Hepatic stellate cell (primary cell): ENCODE measurements at regions not wholly inside any gene's neighbourhood (a gene's known extent, or its start where the extent isn't known, plus 50 kb on each side); places are given as distances from the start of the nearest gene placed in this dataset.

ENCODE experiments used
- DNase-seq: peaks from one replicate; pipeline ENCODE4 v3.0.0; 2011; ENCODE audit warnings: low spot score

DNA sequence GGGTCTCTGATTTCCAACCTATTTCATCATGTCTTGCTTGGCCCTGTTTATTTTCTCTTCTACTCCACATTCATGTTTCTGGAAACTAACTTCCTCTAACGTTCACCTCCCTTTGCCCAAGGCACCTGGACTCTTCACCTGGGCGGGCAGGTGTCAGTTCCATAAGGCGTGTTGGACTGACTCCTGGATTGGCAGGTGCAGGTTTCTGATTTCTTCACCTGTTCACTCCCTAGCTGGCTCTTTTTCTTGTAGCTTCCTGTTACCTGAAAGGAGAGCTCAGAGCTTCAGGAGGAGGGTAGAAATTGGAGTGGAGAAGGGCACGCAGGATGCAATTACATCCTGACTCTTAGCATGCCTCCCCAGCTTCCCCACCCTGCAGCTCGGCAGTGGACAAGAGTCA lies 350.8 kb upstream of the KLF3 start:
- no peak for DNase-seq

DNA sequence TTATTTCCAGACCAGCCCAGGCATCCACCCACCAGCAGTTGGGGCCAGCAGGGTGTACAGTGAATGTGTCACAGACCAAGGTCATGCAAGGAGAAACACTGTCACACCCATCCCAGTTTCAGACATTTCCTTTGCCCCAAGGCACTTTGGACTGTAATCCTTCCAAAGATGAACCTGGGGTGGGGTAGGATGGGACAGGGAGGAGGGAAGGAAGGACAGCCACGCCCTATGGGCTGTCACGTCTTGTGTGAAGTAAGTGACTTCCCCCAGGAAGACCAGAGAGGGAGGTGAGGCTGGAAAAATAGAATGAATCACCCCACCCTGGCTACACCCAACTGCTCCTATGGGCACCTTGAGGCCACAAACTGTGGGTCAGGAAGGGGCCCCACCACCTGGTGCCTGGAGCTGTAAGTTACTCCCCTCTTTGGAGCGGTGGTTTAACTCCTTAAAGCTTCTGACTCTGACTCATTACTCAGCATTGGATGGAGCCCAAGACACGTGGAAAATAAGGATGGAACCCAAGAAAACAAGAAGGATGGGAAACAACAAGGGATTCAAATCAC lies 349.9 kb upstream of the KLF3 start:
- DNase-seq, result no peak

DNA sequence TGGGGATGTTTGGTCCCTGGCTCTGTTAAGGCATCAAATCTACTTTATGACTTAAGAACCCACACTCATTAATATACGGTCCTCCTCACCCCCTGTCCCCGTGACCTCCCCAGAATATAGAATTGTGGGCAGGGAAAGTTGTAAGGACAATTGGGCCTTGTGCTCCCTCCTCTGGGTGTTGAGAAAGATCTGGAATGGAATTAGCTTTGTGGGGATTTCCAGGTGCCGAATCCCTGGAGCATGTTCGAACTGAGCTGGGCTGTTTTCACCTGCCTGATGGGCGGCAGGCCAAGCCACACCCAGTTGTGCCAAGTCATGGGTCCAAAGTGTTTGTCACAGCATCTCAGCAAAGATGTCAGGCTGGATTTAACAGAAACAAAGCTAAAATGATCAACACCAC lies 349.3 kb upstream of the KLF3 start:
- no peak for DNase-seq

DNA sequence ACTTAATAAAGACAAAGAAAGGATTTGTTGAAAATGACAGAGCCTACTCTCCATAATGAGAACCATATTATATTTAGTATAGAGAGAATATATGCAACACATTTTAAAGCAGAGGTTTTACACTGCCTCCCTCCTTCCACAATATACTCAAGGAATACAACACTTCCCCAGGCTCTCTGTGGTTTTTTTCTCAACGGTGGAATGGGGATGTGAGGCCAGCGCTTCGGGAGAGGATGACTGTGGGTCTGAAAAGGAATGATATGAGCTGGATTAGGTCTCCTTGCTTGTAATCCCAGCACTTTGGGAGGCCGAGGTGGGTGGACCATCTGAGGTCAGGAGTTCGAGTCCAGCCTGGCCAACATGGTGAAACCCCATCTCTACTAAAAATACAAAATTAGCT lies 348.7 kb upstream of the KLF3 start:
- no peak for DNase-seq

DNA sequence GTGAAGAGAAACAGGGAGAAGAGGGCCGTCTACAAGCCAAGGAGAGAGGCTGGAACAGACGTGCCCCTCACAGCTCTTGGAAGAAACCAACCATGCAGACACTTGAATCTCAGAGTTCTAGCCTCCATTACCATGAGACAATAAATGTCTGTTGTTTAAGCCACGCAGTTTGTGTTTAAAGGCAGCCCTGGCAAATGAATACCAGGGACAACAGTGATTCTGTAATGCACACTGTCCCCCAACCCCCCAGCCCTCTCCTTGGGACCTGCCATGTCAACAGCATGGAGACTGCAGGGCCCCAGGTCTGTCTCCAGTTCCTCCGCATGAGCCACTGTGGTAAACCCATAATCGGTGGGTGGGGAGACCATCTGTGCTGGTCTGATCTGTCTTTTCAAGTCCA lies 348.0 kb upstream of the KLF3 start:
- DNase-seq, result no peak

DNA sequence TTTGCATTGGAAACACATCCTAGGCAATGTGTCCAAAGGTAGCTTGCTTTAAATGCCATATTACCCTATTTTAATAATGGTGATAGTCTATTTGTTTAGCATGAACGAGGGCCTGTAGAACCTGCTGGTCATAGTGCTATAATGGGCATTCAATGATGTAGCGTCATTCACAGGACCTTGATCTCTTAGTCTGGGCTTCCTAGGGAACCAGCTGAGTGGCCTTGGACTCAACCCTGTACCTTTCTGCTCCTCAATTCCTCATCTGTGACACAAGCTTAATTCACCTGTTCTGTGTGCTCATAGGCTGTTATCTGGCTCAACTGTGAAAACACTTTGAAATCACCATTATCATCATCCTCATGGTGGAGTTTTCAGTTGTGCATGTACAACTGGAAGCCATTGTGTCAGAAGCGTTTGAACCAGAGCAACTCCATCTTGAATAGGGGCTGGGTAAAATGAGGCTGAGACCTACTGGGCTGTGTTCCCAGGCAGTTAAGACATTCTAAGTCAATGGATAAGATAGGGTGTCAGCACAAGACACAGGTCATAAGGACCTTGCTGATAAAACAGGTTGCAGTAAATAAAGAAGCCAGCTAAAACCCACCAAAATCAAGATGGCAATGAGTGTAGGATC lies 346.8 kb upstream of the KLF3 start:
- DNase-seq, result no peak

DNA sequence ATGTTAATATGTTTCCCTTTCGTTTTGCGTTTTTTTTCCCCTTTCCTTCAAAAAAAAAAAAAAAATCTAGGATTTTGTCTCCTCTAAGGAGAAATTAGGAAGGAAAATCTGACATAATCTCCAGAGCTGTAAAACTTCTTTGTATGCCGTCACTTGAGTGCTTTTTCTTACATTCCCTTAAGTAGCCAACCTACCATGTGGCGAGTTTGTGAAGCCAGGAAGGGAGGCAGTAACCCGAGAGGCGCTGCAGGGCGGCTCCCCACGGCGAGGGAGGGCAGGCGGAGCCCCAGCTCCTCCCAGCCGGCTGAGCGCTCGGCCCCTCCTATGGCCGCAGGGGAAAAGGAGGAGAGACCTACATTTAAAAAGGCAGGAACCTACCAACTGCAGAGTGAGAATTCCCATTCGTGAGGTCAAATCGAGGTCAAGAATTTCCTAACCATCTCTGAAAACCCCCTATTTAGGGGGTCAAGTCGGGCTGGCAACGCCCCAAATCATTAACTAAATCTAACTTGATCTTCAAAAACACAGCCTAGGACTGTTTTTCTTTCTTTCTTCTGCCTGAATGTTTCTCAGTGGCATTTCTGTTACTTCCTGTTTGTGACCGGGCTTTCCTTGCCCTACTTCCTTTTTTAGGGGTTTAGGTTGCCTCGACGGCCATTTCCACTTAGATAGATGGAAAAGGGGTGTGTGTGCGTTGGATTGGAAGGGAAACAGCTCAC lies 345.1 kb upstream of the KLF3 start:
- DNase-seq, result peak; percentile 91

DNA sequence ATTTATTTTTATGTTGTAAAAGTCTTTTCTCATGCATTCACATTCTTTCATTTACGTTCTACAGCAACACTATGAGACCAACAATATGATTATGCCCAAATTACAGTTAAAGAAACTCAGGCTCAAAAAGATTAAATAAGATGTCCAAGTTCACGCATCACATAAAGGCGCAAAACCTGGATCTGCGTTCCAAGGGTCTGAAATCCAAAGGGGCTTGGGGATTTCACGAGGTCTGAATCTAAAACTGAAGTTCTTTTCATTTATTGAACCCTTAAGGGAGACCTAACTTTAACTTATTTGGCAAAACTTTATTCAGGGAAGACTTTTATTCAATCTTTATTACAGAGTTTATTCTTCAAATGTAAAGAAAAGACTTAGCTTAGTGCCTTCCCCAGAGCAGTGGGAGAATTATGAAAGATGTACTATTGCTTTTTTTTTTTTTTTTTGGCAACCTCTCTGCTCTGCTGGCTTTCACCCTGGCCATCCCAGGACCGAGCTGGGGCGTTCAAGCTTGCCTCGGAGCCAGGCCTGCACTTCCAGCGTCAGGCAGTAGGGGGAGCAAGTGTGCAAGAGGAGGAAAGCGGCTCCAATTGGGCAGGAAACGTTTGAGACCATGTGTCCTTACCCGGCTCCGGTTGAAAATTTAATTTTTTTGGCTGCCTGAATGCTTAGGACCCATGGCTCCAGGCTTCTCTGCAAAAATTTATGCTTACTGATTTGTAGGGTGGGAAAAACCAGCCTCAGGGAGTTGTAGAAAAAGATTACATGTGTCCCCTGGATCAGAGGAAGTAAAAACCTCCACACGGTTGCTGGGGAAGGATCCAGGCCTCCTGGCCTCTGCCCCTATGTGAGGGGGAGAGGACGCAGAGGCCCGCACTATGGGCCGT lies 344.3 kb upstream of the KLF3 start:
- DNase-seq, result peak; percentile 84

DNA sequence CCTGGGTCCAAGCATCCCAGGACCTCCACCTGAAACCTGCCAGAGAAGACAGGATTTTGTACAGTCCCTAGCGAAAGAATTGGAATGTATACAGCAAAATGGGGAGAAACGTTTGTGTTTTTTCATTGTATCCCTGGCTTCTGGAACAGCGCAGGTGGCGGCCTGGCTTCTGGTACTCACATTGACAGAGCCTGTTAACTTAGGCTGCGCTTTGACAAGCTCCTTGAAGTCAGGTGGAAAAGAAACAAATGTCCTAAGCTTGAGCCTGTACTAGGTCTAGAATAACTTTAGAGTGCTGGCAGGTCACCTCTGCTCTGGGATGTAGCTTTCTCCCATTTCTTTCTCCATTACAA lies 343.7 kb upstream of the KLF3 start:
- DNase-seq, result no peak

DNA sequence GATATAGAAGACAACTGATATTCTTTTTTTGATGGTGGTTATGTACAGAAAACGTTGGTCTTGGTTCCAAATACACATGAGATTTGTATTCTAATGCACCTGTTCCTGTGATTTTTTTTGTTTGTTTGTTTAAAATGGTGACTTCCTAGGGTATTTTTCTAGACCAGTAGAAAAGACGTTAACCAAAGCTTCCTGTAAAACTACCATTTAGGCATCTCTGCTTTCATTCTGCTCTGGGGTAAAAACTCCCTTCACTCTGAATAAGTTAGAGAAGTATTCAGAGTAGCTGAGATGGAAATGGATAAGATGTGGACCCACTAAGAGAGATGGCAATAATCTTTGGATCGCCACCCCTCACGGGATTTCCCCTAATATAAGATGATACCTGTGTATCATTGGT lies 343.2 kb upstream of the KLF3 start:
- DNase-seq, result no peak

DNA sequence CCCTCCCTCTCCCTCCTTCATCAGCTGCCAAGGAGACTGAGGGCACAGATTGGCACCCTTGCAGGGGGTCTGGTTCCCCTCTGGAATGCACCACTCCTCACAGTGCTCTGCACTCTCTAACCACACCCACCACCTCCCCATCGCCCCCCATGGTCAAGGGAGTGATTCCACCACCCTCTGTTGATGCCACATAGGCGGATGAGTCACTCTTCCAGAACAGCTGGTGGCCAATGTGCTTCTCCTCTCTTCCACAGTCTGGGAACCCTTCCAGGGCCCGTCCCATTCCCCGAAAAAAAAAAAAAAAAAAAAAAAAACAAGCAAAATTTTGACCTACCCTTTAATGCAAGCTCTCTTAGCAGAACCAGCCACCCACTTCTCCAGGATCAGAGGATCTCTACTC lies 341.3 kb upstream of the KLF3 start:
- peak; percentile 69 for DNase-seq

DNA sequence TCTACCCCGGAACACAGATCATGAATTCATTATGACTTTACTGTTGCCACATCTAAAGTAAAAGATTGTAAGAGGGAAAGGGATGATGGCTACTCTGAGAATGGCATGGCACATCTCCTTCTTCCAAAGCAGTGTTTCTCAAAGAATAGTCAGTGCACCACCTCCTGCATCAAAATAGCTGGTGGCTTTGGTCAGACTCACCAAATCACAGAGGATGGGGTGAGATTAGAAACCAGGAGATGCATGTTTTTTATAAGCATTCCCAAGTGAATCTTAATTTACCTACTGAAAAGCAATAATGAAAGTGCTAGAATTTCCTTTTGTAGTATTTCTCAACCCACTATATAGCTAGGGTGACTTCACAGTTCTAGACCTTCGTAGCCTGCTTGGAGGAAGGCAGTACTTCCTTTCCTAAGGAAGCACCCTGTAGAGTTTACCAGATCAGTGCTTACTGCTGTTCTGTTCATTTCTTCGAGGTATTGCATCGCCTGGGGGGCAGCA lies 340.8 kb upstream of the KLF3 start:
- no peak for DNase-seq

DNA sequence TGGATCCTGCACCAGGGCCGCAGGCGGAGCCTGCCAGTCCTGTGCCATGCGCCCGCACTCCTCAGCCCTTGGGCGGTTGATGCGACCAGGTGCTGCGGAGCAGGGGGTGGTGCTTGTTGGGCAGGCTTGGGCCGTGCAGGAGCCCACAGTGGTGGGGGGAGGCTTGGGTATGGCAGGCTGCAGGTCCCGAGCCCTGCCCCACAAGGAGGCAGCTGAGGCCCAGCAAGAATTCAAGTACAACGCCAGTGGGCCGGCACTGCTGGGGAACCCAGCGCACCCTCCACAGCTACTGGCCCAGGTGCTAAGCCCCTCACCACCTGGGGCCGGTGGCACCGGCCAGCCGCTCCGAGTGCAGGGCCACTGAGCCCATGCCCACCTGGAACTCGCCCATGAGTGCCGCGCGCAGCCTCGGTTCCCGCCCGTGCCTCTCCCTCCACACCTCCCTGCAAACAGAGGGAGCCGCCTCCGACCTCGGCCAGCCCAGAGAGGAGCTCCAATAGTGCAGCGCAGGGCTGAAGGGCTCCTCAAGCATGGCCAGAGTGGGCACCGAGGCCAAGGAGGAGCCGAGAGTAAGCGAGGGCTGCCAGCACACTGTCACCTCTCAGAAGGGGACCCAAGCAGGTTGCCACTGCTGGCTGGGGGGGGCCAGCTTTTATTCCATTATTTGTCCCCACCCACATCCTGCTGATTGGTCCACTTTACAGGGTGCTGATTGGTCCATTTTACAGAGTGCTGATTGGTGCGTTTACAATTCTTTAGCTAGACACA lies 339.0 kb upstream of the KLF3 start:
- DNase-seq, result no peak

DNA sequence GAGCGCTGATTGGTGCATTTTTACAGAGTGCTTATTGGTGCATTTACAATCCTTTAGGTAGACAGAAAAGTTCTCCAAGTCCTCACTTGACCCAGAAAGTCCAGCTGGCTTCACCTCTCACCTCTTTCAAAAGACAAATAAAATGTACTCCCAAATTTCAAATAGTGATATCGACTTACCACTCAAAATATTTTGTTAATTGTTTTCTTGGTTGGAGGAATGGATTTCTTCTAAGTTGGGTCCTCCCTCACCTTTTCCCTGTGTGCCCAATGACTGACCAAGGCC lies 338.4 kb upstream of the KLF3 start:
- DNase-seq, result no peak

DNA sequence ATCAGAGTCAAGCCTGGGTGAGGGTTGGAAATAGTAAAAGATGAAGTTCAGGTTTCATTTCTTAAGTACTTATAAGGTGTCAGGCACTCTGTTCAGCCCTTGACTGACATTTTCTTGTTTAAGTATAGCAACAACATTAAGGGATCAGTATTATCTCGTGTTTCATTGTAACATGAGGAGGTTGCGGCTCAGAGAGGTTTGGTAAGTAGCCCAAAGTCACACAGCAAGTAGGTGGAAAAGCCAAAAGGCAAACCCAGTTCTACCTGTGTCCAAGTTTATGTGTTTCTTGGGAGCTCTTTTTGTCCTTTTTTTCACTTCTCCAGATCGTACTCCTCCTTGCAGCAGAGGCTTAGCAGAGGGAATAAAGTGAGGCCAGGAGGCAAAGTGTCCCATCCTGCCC lies 337.5 kb upstream of the KLF3 start:
- DNase-seq, result no peak

DNA sequence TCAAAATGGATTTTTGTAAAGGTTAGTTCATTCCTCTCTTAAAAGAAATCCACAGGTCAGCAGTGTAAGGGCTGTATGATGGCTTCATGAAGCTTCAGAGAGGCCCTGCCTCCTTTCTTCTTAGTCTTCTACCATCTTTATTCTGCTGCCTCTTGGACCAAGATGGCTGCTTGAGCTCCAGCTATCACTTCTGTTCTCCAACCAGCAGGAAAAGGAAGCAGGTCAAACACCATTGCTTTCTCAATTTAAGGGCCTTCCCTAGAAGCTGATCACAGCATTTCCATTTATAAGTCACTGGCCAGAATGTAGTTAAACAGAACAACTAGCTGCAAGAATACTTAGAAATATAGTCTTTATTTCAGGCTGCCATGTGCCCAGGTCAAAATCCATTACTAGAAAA lies 336.8 kb upstream of the KLF3 start:
- DNase-seq, result no peak

DNA sequence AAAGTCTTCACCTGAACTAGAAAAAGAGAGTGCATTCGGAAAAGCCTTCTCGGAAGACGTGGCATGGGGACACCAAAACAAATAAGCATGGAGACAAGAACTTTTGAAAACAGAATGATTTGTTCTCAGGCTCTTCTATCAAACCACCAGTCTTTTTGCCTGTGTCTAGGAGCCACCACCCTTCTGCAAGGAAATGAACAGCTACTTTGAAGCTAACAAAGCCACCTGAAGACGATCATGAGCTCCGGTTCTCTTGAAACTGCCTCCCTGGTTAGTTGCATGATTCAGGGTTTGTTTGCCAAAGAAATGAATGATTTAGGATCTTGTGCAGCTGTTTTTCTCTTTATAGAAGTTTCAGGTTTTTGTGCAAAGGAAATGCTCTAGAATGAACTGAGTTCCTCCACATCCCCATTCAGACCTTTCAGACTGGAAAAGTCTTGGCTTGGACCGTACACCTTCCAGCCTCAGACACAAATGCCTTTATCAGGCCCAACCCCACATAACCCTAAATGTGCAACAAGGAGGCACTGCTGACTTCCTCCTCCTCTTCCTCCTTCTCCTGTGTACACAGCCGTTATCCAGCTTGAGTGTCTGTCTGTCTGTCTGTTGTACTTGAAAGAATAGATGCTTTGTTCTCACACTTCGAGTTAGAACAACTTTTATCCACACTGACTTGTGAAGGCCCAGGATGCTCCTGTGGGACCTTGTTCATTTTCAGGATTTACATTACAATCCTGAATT lies 334.8 kb upstream of the KLF3 start:
- DNase-seq, result no peak

DNA sequence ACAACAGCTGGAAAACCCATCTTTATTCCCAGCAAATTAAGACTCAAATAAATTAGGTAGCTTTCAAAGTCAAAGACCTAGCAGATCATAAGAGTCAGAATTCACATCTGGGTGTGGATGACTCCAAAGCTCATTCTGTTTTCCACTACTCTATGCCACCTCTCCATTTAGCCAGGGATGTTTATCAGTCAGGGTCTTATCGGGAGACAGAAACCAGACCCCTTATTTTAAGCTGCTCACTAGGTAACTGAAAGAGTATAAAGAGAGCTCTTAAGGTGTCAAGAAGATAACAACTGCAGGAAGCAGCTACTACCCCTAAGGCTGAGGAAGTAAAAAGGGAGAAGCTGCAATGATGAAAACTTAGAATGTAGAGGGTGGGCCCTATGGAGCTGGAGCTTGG lies 333.7 kb upstream of the KLF3 start:
- DNase-seq, result no peak

DNA sequence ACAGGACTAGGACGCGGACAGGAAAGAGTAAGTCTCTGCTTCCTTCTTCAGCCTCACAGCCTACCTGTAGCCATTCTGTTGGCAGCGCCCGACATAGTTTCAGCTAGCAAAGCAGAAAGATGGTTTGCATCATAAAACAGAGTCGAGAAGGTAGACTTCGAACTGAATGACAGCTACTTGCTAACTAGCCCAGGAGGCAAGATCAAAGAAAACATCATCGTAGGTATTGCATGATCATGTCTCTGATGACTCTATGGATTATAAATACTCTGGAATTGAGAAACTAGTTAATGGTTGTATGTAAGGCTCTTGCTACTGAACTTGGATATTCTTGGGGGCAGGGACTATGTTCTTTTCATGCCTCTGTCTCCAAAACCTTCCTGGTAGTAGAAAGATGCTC lies 333.1 kb upstream of the KLF3 start:
- no peak for DNase-seq

DNA sequence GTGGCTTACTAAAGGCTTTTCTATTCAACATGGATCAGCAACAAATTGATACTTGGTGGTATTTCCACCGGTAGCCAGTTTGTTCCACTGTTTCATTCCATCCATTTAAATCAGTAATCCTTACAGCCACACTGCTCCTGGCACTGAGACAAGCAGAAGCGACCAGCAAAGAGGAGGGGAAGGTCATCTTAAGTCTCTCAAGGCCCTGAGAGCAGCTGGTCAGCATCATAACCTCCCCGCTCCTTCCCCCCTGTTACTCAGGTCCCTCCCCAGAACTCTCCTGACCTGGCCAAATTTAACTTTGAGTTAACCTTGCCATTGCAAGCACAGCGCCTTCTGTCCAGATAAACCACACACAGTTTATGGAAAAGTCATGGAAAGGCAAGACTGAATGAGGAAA lies 331.3 kb upstream of the KLF3 start:
- DNase-seq, result no peak

DNA sequence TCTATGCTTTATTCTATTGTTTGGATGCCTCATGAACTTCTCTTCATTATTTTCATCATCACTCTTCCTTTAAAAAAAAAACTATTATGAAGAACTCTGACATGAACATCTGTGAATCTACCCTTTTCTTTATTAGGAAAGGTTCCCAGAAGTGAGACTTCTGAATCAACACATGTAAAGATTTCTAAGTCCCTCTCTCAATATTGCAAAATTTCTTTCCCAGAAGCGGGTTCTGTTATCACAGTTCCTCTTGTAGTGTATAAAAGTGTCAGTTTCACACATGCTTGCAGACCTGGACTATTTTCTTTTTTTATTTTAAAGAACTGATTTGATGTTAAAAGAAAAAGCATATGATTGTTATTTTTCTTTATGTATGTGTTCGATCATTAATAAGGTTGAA lies 330.8 kb upstream of the KLF3 start:
- no peak for DNase-seq

DNA sequence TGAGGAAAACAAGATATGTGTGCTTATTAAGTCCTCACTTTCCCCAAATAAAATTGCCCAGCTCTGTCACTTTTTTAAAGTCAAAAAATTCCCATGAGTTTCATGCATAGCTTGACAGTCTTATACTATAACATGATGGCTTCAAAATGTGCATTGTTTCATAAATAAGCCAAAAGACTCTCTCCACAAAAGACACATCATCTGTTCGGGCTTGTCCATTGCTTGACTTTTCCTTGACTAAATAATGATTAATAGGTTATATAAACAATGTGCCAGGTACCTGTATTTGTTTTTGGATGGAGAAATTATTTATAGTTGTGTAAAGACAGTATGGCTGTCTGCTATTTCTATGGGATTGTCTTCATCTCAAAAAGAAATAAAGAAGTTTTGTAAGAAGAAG lies 329.2 kb upstream of the KLF3 start:
- DNase-seq, result no peak
